ENCODE measurements at regions not wholly inside any gene's neighbourhood (a gene's known extent, or its start where the extent isn't known, plus 50 kb on each side); places are given as distances from the start of the nearest gene placed in this dataset.
A peak's percentile ranks its signal among the peaks of the same experiment; 100 is the strongest.

DNA sequence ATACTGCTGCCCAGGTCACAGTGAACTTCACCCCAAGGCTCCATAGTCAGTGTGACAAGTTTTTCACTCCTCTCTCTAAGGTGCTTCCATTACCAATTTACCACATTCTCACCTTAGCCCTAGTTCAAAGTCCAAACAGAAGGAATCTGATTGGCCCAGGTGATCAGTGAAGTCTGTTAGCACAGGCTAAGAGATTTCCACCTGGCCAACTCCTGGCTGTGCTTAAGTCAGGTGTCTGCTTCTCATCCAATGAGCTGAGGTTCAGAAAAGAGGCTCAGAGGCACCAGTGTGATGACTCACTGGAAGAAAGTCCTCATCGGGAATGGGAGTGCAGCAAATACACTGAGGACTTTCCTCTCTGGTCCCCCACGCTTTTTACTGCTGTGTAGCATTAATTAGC lies 164.4 kb upstream of the MGAT5 start:
- H3K27ac Mint-ChIP-seq, result no peak overlapping the region
- intact Hi-C loops (cut with micrococcal nuclease), result no loop called here
- no peaks in the 10 kb centered on the region for H3K27me3 Mint-ChIP-seq (ENCODE audit: low read depth)
- no peaks in the 10 kb centered on the region for H3K4me1 Mint-ChIP-seq (ENCODE audit: low read depth)
- DNase-seq, result no peak
- H3K9me3 Mint-ChIP-seq, result no peaks in the 10 kb centered on the region
- CTCF ChIA-PET, result interaction anchor here (1.1 kb wide), 1 partner anchor 14 kb away, joined by 3 read pairs; no protein-coding TSS in a partner anchor
- H3K4me3 Mint-ChIP-seq, result no peak overlapping the region
- H3K36me3 Mint-ChIP-seq (ENCODE audit: low read depth), result no peaks in the 10 kb centered on the region

DNA sequence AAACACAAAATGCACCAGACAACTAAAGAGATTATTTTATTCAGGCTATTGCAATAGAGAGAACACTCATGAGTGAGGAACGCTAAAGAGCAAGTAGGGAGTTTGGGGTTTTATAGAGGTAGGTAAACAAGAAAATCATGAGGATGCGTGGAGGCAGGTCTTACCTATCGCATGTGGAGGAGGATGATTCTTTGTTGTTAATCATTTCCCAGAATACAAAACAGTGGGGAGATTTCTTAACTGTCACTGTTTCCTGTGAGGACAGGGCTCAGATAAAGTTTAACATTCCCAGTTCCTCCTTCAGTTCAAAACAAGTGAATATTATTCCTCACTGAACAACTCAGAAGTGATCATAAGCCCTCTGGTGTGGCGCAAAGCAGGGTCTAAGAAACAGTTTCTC lies 156.1 kb upstream of the MGAT5 start:
- no peaks in the 10 kb centered on the region for H3K36me3 Mint-ChIP-seq (ENCODE audit: low read depth)
- no peak overlapping the region for H3K27ac Mint-ChIP-seq
- no peak overlapping the region for H3K4me3 Mint-ChIP-seq
- CTCF ChIA-PET, result no interaction called here
- H3K9me3 Mint-ChIP-seq, result peaks cover 3% of the 10 kb centered on the region
- no peak for DNase-seq
- intact Hi-C loops (cut with micrococcal nuclease), result no loop called here
- H3K4me1 Mint-ChIP-seq (ENCODE audit: low read depth), result no peaks in the 10 kb centered on the region
- H3K27me3 Mint-ChIP-seq (ENCODE audit: low read depth), result peaks cover 8% of the 10 kb centered on the region

DNA sequence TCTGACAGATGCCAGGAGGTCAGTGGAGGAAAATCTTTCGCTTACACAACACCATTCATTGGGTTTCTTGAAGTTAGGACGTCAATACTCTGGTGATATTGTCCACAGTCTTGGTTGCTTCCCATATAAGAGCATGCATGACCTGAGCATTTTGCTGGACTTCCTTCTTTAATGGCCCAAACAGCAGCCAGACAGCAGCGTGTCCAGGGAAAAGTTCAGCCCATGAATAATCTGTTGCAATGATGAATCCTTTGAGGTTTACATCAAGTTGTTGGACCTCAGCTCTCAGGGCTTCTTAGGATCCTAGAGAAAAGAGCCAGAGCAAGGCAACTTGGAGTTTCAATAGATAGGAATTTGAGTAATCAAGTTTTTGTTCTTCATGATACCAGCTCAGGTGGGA lies 155.6 kb upstream of the MGAT5 start:
- CTCF ChIA-PET, result interaction anchor here (1.0 kb wide), 1 partner anchor 352 kb away, joined by 3 read pairs; no protein-coding TSS in a partner anchor
- no peak overlapping the region for H3K27ac Mint-ChIP-seq
- intact Hi-C loops (cut with micrococcal nuclease), result no loop called here

DNA sequence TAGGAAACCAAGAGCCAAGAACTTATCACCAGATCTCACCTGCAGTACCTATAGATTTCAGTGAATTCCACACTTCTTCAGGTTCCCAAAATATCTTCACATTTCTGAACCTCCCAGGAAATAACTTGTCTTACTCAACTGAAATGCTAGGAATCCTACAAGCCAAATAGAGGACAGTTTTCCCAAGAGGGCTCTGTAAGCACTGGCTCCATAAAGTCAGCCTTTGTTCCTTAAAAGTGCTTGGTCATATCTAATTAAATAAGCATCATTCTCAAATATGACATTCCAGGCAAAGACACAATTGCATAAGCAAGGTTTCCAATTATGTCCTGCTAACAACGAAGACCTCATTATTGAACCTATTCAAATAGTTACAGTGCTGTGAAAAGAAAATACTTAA lies 154.6 kb upstream of the MGAT5 start:
- Mint-ChIP-seq H3K4me3 (no peak overlapping the region), H3K27ac (no peak overlapping the region), H3K9me3 (peaks cover 3% of the 10 kb centered on the region), H3K36me3 (ENCODE audit: low read depth) (no peaks in the 10 kb centered on the region), H3K27me3 (ENCODE audit: low read depth) (peaks cover 8% of the 10 kb centered on the region), H3K4me1 (ENCODE audit: low read depth) (peaks cover 3% of the 10 kb centered on the region)
- intact Hi-C loops (cut with micrococcal nuclease), result no loop called here
- no peak for DNase-seq
- CTCF ChIA-PET, result no interaction called here

More for the DNA sequence above, 155.6 kb upstream of the MGAT5 start:
- no peaks in the 10 kb centered on the region for H3K36me3 Mint-ChIP-seq (ENCODE audit: low read depth)
- H3K9me3 Mint-ChIP-seq, result peaks cover 3% of the 10 kb centered on the region
- H3K4me1 Mint-ChIP-seq (ENCODE audit: low read depth), result no peaks in the 10 kb centered on the region
- peaks cover 8% of the 10 kb centered on the region for H3K27me3 Mint-ChIP-seq (ENCODE audit: low read depth)
- no peak overlapping the region for H3K4me3 Mint-ChIP-seq
- DNase-seq, result no peak

DNA sequence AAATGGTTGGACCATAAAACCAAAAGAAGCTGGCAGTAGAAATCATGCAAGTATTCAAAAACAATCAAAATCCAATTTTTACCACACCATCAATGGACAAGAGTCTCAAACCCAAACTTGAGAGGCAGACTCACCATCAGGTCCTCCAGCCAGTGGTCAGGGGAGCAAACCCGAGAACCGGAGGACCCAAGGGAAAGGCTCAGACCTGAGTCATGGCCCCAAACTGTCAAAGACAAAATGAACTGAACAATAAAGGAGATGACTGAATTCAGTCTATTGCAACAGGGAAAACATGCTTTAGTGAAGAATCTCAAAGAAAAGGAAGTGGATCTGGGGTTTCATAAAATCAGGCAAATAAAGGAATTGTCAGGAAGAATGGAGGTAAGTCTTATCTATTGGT lies 150.7 kb upstream of the MGAT5 start:
- Mint-ChIP-seq H3K27me3 (ENCODE audit: low read depth) (no peaks in the 10 kb centered on the region), H3K36me3 (ENCODE audit: low read depth) (no peaks in the 10 kb centered on the region), H3K27ac (no peak overlapping the region), H3K4me3 (no peak overlapping the region), H3K4me1 (ENCODE audit: low read depth) (peaks cover 10% of the 10 kb centered on the region), H3K9me3 (peaks cover 6% of the 10 kb centered on the region)
- CTCF ChIA-PET, result interaction anchor here (0.7 to 1.4 kb wide), 3 partner anchors 13 to 309 kb away, joined by 3 read pairs; no protein-coding TSS in a partner anchor
- intact Hi-C loops (cut with micrococcal nuclease), result no loop called here
- DNase-seq, result no peak

DNA sequence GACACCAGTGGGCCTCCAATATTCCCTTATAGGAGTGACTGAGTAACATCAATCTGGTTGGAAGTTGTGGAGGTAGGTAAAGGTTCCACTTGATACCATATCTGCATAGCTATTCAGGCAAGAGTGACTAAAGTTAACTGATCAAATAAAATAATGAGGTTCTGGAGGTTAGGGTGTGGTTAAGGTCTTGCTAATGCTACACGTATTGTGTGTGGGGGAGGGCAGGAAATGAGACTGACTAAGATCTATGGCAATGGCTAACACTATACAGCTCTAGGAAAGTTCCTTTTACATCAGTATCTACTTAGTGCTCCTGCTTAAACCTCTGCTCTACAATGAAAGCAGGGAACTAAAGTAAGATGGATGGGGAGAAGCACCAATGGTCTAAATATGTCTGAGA lies 149.1 kb upstream of the MGAT5 start:
- Mint-ChIP-seq H3K27ac (no peak overlapping the region), H3K9me3 (peaks cover 6% of the 10 kb centered on the region), H3K36me3 (ENCODE audit: low read depth) (no peaks in the 10 kb centered on the region), H3K4me1 (ENCODE audit: low read depth) (peaks cover 10% of the 10 kb centered on the region), H3K27me3 (ENCODE audit: low read depth) (no peaks in the 10 kb centered on the region), H3K4me3 (no peak overlapping the region)
- peak; percentile 47 for DNase-seq
- CTCF ChIA-PET, result interaction anchor here (0.7 to 1.8 kb wide), 3 partner anchors 13 to 307 kb away, joined by 3 to 7 read pairs (median 3); no protein-coding TSS in a partner anchor
- intact Hi-C loops (cut with micrococcal nuclease), result no loop called here

DNA sequence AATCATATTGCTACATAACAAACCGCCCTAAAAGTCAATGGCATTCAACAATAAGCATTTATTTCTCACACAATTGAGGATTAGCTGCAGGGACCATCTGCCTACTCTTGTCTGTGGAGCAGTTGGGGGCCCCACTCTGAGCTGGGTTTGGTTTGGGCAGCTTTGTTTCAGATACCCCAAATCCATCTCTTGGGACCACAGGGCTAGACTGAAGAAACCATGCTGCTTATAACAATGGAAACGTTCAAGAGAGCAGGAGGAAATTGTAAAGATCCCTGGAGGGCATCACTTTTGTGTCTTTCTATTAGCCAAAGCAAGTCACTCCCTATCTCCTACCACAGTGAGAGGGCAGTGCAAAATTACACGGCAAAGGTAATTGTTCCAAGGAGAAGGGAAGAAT lies 146.5 kb upstream of the MGAT5 start:
- Mint-ChIP-seq H3K27me3 (ENCODE audit: low read depth) (no peaks in the 10 kb centered on the region), H3K4me1 (ENCODE audit: low read depth) (peaks cover 10% of the 10 kb centered on the region), H3K9me3 (peaks cover 8% of the 10 kb centered on the region), H3K27ac (no peak overlapping the region), H3K4me3 (no peak overlapping the region), H3K36me3 (ENCODE audit: low read depth) (no peaks in the 10 kb centered on the region)
- DNase-seq, result no peak
- intact Hi-C loops (cut with micrococcal nuclease), result no loop called here
- CTCF ChIA-PET, result interaction anchor here (1.3 to 2.1 kb wide), 2 partner anchors 12 to 344 kb away, joined by 3 to 4 read pairs; no protein-coding TSS in a partner anchor

DNA sequence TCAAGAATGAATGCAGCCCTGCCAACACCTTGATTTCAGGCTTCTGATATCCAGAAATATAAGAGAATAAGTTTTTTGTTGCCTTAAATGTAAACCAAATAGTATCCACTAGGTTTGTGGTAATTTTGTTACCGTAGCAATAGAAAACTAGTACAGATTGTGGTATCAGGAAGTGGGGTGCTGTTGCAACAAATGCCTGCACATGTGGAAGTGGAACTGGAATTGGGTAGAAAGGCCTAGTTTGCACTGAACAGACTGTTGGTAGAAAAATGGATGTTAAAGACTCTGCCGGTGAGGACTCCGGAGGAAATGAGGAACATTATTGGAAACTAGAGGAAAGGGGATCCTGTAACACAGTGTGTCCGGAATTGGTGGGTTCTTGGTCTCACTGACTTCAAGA lies 145.8 kb upstream of the MGAT5 start:
- CTCF ChIA-PET, result interaction anchor here (0.9 to 2.1 kb wide), 3 partner anchors 11 to 343 kb away, joined by 3 to 4 read pairs (median 3); no protein-coding TSS in a partner anchor
- H3K27me3 Mint-ChIP-seq (ENCODE audit: low read depth), result no peaks in the 10 kb centered on the region

DNA sequence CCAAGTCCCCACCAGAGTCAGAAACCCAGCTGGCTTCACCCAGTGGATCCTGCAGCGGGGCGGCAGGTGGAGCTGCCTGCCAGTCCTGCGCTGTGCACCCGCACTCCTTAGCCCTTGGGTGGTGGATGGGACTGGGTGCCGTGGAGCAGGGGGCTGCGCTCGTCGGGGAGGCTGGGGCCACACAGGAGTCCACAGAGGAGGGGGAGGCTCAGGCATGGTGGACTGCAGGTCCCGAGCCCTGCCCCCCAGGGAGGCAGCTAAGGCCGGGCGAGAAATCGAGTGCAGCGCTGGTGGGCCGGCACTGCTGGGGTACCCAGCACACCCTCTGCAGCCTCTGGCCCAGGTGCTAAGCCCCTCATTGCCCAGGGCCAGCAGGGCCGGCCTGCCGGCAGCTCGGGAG lies 144.6 kb upstream of the MGAT5 start:
- H3K4me3 Mint-ChIP-seq, result no peak overlapping the region
- no peak overlapping the region for H3K27ac Mint-ChIP-seq
- no peaks in the 10 kb centered on the region for H3K36me3 Mint-ChIP-seq (ENCODE audit: low read depth)
- DNase-seq, result no peak
- intact Hi-C loops (cut with micrococcal nuclease), result no loop called here
- H3K4me1 Mint-ChIP-seq (ENCODE audit: low read depth), result peaks cover 8% of the 10 kb centered on the region
- no peaks in the 10 kb centered on the region for H3K27me3 Mint-ChIP-seq (ENCODE audit: low read depth)
- H3K9me3 Mint-ChIP-seq, result peaks cover 8% of the 10 kb centered on the region
- CTCF ChIA-PET, result interaction anchor here (0.9 kb wide), 1 partner anchor 301 kb away, joined by 3 read pairs; no protein-coding TSS in a partner anchor

More for the DNA sequence above, 145.8 kb upstream of the MGAT5 start:
- H3K4me3 Mint-ChIP-seq, result no peak overlapping the region
- intact Hi-C loops (cut with micrococcal nuclease), result no loop called here
- no peak overlapping the region for H3K27ac Mint-ChIP-seq
- H3K36me3 Mint-ChIP-seq (ENCODE audit: low read depth), result no peaks in the 10 kb centered on the region
- H3K9me3 Mint-ChIP-seq, result peaks cover 8% of the 10 kb centered on the region
- H3K4me1 Mint-ChIP-seq (ENCODE audit: low read depth), result peaks cover 10% of the 10 kb centered on the region
- DNase-seq, result no peak

DNA sequence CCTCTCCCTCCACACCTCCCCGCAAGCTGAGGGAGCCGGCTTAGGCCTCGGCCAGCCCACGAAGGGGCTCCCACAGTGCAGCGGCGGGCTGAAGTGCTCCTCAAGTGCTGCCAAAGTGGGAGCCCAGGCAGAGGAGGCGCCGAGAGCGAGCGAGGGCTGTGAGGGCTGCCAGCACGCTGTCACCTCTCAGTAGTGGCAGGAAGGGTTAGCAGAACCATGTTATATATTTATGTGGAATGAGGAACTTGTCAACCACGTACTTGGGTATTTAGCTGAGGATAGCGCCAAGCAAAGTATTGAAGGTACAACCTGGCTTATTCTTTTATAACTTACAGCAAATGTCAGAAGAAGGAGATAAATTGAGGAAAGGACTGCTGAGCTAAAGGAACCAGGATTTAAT lies 144.1 kb upstream of the MGAT5 start:
- CTCF ChIA-PET, result interaction anchor here (0.6 kb wide), 3 partner anchors 89 to 343 kb away, joined by 4 to 6 read pairs (median 4); no protein-coding TSS in a partner anchor
- intact Hi-C loops (cut with micrococcal nuclease), result no loop called here
- no peak overlapping the region for H3K4me3 Mint-ChIP-seq
- H3K9me3 Mint-ChIP-seq, result peaks cover 8% of the 10 kb centered on the region
- no peaks in the 10 kb centered on the region for H3K36me3 Mint-ChIP-seq (ENCODE audit: low read depth)
- H3K27ac Mint-ChIP-seq, result no peak overlapping the region
- H3K4me1 Mint-ChIP-seq (ENCODE audit: low read depth), result peaks cover 3% of the 10 kb centered on the region
- no peaks in the 10 kb centered on the region for H3K27me3 Mint-ChIP-seq (ENCODE audit: low read depth)
- no peak for DNase-seq

DNA sequence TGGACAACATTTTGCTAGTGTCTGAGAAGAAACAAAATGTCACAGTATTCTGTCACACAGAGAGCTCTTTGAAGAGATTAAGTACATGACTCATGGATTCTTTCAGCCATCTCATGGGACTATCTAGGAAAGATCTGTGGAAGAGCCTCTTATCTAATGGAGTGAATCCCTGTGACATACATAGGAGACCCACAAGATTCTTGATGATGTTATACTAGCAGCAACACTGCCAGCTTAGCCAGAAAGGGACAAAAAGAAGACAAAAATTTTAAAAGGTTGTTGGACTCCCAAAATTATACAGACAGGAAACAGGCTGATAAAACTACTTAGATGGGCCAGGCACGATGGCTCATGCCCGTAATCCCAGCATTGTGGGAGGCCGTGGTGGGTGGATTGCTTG lies 143.3 kb upstream of the MGAT5 start:
- Mint-ChIP-seq H3K9me3 (peaks cover 2% of the 10 kb centered on the region), H3K27ac (no peak overlapping the region), H3K4me3 (no peak overlapping the region), H3K4me1 (ENCODE audit: low read depth) (no peaks in the 10 kb centered on the region), H3K36me3 (ENCODE audit: low read depth) (no peaks in the 10 kb centered on the region), H3K27me3 (ENCODE audit: low read depth) (peaks cover 3% of the 10 kb centered on the region)
- no peak for DNase-seq
- intact Hi-C loops (cut with micrococcal nuclease), result no loop called here
- CTCF ChIA-PET, result no interaction called here

DNA sequence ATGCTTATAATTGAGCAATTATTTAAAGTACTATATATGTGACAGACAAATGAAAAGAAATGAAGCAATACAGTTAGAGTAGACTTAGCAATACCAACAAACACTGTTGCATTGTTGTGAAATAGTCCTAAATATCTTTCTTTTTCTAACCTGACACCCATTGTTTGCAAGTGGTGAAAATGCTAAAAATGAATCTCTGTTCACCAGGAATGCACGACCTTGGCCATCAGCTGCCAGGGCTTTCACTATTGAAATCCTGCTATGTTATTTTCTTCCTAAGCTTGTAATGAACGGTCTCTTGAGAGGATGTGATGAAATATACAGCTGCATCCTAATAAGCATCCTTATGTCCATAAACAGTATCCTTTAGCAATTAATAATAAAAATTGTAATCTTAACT lies 136.2 kb upstream of the MGAT5 start:
- Mint-ChIP-seq H3K27me3 (ENCODE audit: low read depth) (peaks cover 3% of the 10 kb centered on the region), H3K4me1 (ENCODE audit: low read depth) (peaks cover 24% of the 10 kb centered on the region), H3K27ac (no peak overlapping the region)

More for the DNA sequence above, 136.2 kb upstream of the MGAT5 start:
- Mint-ChIP-seq H3K36me3 (ENCODE audit: low read depth) (no peaks in the 10 kb centered on the region), H3K4me3 (no peak overlapping the region), H3K9me3 (no peaks in the 10 kb centered on the region)
- CTCF ChIA-PET, result interaction anchor here (0.9 to 5.0 kb wide), 24 partner anchors 10 to 884 kb away, joined by 3 to 66 read pairs (median 8); partner anchors contain the start of gene MGAT5
- intact Hi-C loops (cut with micrococcal nuclease), result loop anchor here (1.0 to 2.0 kb wide), 10 partner anchors 53 to 781 kb away; no protein-coding TSS in a partner anchor
- DNase-seq, result no peak

Data from activated naive CD4-positive, alpha-beta T cell treated with anti-CD3 and anti-CD28 coated beads for 36 hours (primary cell).